SK-N-SH (cell line): ENCODE measurements at regions not wholly inside any gene's neighbourhood (a gene's known extent, or its start where the extent isn't known, plus 50 kb on each side); places are given as distances from the start of the nearest gene placed in this dataset.

ENCODE experiments used
- CTCF ChIA-PET: fragments of 300-600, 350-600 bp; formaldehyde crosslinking; extraction: SDS; loops from one replicate; lab custom pipeline; 2021; lab: Yijun Ruan, JAX
- POLR2A ChIA-PET: fragments of 350-600 bp; sonication (Branson Sonifier 250); formaldehyde crosslinking; extraction: SDS; loops from one replicate; lab custom pipeline; 2020; ENCODE audit warnings: antibody characterized with exemption, inconsistent platforms; lab: Yijun Ruan, JAX
- DNase-seq: peaks from one replicate; pipeline ENCODE4 v3.0.0; 2012
- H2AFZ ChIP-seq: fragments of 200-600 bp; sonication (generic); 2 replicates; pipeline ENCODE4 v1.8.1; 2016; ENCODE audit warnings: antibody characterized with exemption, mild to moderate bottlenecking, low read depth
- H3F3A ChIP-seq: fragments of 200-600 bp; sonication (generic); replicated peaks from 2 replicates; pipeline ENCODE3; 2016; ENCODE audit warnings: antibody characterized with exemption, mild to moderate bottlenecking; ENCODE audit not compliant: insufficient read depth
- H3K27ac ChIP-seq, 2 experiments: fragments of 200-500 bp in 1 of 2; fragments of 200-600 bp in 1 of 2; sonication (Bioruptor generic) in 1 of 2; sonication (generic), shearing (Covaris generic) in 1 of 2; 2 replicates each; pipeline versions ENCODE4 v1.5.1 to v1.6.1; 2014 to 2016; ENCODE audit warnings: low read depth in 2 of 2, inconsistent platforms in 1 of 2, low read length in 1 of 2, mild to moderate bottlenecking in 1 of 2, mixed read lengths in 1 of 2
- H3K27me3 ChIP-seq: fragments of 200-600 bp; sonication (generic), shearing (Covaris generic); 2 replicates; pipeline ENCODE4 v1.6.1; 2016; ENCODE audit warnings: mixed run types; ENCODE audit not compliant: insufficient read depth
- H3K36me3 ChIP-seq, 2 experiments: fragments of 200-500 bp in 1 of 2; fragments of 200-600 bp in 1 of 2; sonication (Bioruptor generic) in 1 of 2; sonication (generic) in 1 of 2; replicated peaks in 1 of 2; 2 replicates each; pipeline versions ENCODE3 to v1.5.1; 2014 to 2016; ENCODE audit warnings: low read length in 1 of 2, mild to moderate bottlenecking in 1 of 2; ENCODE audit not compliant: insufficient read depth in 2 of 2, control insufficient read depth in 1 of 2
- H3K4me1 ChIP-seq, 2 experiments: fragments of 200-500 bp in 1 of 2; fragments of 200-600 bp in 1 of 2; sonication (Bioruptor generic) in 1 of 2; sonication (generic), shearing (Covaris generic) in 1 of 2; 2 replicates each; pipeline versions ENCODE4 v1.5.1 to v1.6.1; 2014 to 2016; ENCODE audit warnings: low read depth in 1 of 2, low read length in 1 of 2, mixed run types in 1 of 2; ENCODE audit not compliant: insufficient read depth in 2 of 2, control insufficient read depth in 1 of 2
- H3K4me2 ChIP-seq: fragments of 200-600 bp; sonication (generic), shearing (Covaris generic); 2 replicates; pipeline ENCODE4 v1.6.1; 2017; ENCODE audit warnings: mixed run types
- H3K4me3 ChIP-seq, 2 experiments: fragments of 200-500 bp in 1 of 2; fragments of 200-600 bp in 1 of 2; sonication (Bioruptor generic) in 1 of 2; sonication (generic), shearing (Covaris generic) in 1 of 2; 2 replicates each; pipeline versions ENCODE4 v1.5.1 to v1.8.1; 2014 to 2016; ENCODE audit warnings: low read depth in 2 of 2, inconsistent platforms in 1 of 2, low read length in 1 of 2, mild to moderate bottlenecking in 1 of 2, mixed read lengths in 1 of 2, moderate library complexity in 1 of 2
- H3K79me2 ChIP-seq: fragments of 200-600 bp; sonication (generic); 2 replicates; pipeline ENCODE4 v1.8.1; 2017; ENCODE audit warnings: mild to moderate bottlenecking; ENCODE audit not compliant: insufficient read depth
- H3K9ac ChIP-seq: fragments of 200-600 bp; sonication (generic); 2 replicates; pipeline ENCODE4 v1.6.1; 2017; ENCODE audit warnings: mixed run types
- H3K9me2 ChIP-seq: fragments of 200-600 bp; sonication (generic); 2 replicates; pipeline ENCODE4 v1.6.1; 2017; ENCODE audit warnings: mixed run types
- H3K9me3 ChIP-seq: fragments of 200-600 bp; sonication (generic); 2 replicates; pipeline ENCODE4 v1.6.1; 2017; ENCODE audit warnings: mixed run types, mild to moderate bottlenecking, moderate library complexity
- H4K20me1 ChIP-seq: fragments of 200-600 bp; sonication (generic); 2 replicates; pipeline ENCODE4 v1.6.1; 2017; ENCODE audit warnings: mild to moderate bottlenecking, mixed run types; ENCODE audit not compliant: insufficient read depth
- CHD2 ChIP-seq: fragments of 150-350 bp; IDR thresholded peaks from 2 replicates; pipeline ENCODE4 v1.6.1; 2018; ENCODE audit warnings: low read length; ENCODE audit not compliant: partially characterized antibody
- GATA2 ChIP-seq: sonication (generic); formaldehyde crosslinking; IDR thresholded peaks from 2 replicates; pipeline ENCODE4 v1.5.0; 2020; ENCODE audit warnings: mild to moderate bottlenecking, missing genetic modification reagents
- JUND ChIP-seq: IDR thresholded peaks from 2 replicates; pipeline ENCODE4 v1.4.0; 2012
- MAX ChIP-seq: IDR thresholded peaks from 2 replicates; pipeline ENCODE4 v1.4.0; 2012; ENCODE audit warnings: low read depth
- NFIC ChIP-seq: IDR thresholded peaks from 2 replicates; pipeline ENCODE4 v1.4.0; 2012; ENCODE audit warnings: borderline replicate concordance
- NRF1 ChIP-seq: IDR thresholded peaks from 2 replicates; pipeline ENCODE4 v1.6.1; 2012; ENCODE audit warnings: low read depth, mild to moderate bottlenecking, low read length
- PBX3 ChIP-seq: IDR thresholded peaks from 2 replicates; pipeline ENCODE4; 2012
- RAD21 ChIP-seq: IDR thresholded peaks from 2 replicates; pipeline ENCODE4 v1.6.1; 2012; ENCODE audit warnings: mild to moderate bottlenecking, low read length
- REST ChIP-seq: IDR thresholded peaks from 2 replicates; pipeline ENCODE4 v1.6.1; 2012; ENCODE audit warnings: mild to moderate bottlenecking, low read depth, low read length, moderate library complexity
- RFX5 ChIP-seq: IDR thresholded peaks from 2 replicates; pipeline ENCODE4 v1.6.1; 2012; ENCODE audit warnings: mild to moderate bottlenecking, improper control_type of control experiment, low read length
- RXRA ChIP-seq: IDR thresholded peaks from 2 replicates; pipeline ENCODE4 v1.4.0; 2012; ENCODE audit warnings: low read depth, mild to moderate bottlenecking, borderline replicate concordance
- SIN3A ChIP-seq: IDR thresholded peaks from 2 replicates; pipeline ENCODE4 v1.6.1; 2012; ENCODE audit warnings: low read depth, mild to moderate bottlenecking, low read length, moderate library complexity, borderline replicate concordance
- TAF1 ChIP-seq: IDR thresholded peaks from 2 replicates; pipeline ENCODE4 v1.6.1; 2012; ENCODE audit warnings: low read depth, mild to moderate bottlenecking, low read length, moderate library complexity, borderline replicate concordance
- TCF12 ChIP-seq: IDR thresholded peaks from 2 replicates; pipeline ENCODE4 v1.4.0; 2012
- USF2 ChIP-seq: fragments of 150-350 bp; IDR thresholded peaks from 2 replicates; pipeline ENCODE4 v1.6.1; 2017; ENCODE audit warnings: antibody characterized with exemption, low read length, low read depth, borderline replicate concordance
- YY1 ChIP-seq: IDR thresholded peaks from 2 replicates; pipeline ENCODE4 v1.4.0; 2012; ENCODE audit warnings: low read depth, mild to moderate bottlenecking
- WGBS: methylation state at CpG from one replicate; pipeline ENCODE4 v1.1.6; 2017; ENCODE audit warnings: low lambda C conversion rate; 5-methylcytosine and 5-hydroxymethylcytosine counted together

GRCh38 chr12:124625867-124626675 lies 58.7 kb upstream of the NCOR2 start (continued):
- TF ChIP-seq RFX5 (no peak), GATA2 (CRISPR knock-in tag) (no peak), REST (no peak)
- TF ChIP-seq, all 33 proteins: peak for 4

GRCh38 chr12:124624823-124625222 lies 57.4 kb upstream of the NCOR2 start:
- no peak for DNase-seq
- no peaks in the 10 kb centered on the region for H3K79me2 ChIP-seq
- H3K4me1 ChIP-seq: peaks cover 0 to 7% of the 10 kb centered on the region in 2 experiments; a peak in 1 of 4 replicates
- no peaks in the 10 kb centered on the region for H3F3A ChIP-seq
- 95% methylated on average over 9 of the region's 10 CpGs for WGBS
- H3K4me3 ChIP-seq: no peak overlapping the region
- H4K20me1 ChIP-seq: no peaks in the 10 kb centered on the region
- no peak overlapping the region for H3K27ac ChIP-seq
- H3K36me3 ChIP-seq: no peaks in the 10 kb centered on the region
- no peaks in the 10 kb centered on the region for H3K27me3 ChIP-seq
- H3K9ac ChIP-seq: no peak overlapping the region
- no peak overlapping the region for H3K4me2 ChIP-seq
- H3K9me3 ChIP-seq: no peaks in the 10 kb centered on the region
- ChIA-PET POLR2A (no interaction called here), CTCF (no interaction called here)
- H2AFZ ChIP-seq: no peak overlapping the region
- H3K9me2 ChIP-seq: no peaks in the 10 kb centered on the region
- no peak for TF ChIP-seq NRF1
- TF ChIP-seq TAF1: no peak
- no peak for TF ChIP-seq CHD2
- TF ChIP-seq SIN3A: no peak
- TF ChIP-seq GATA2 (CRISPR knock-in tag): no peak
- TF ChIP-seq MAX: no peak
- no peak for TF ChIP-seq PBX3
- no peak for TF ChIP-seq YY1
- no peak for TF ChIP-seq TCF12
- TF ChIP-seq RXRA: no peak
- TF ChIP-seq JUND: no peak
- TF ChIP-seq USF2: no peak
- no peak for TF ChIP-seq REST
- TF ChIP-seq NFIC: no peak
- no peak for TF ChIP-seq RAD21
- no peak for TF ChIP-seq RFX5
